Suppressor macrophage treated with lipopolysaccharide for 1 hour (primary cell): ENCODE measurements at regions not wholly inside any gene's neighbourhood (a gene's known extent, or its start where the extent isn't known, plus 50 kb on each side); places are given as distances from the start of the nearest gene placed in this dataset.

Experiments used
- DNase-seq, 3 donors: peaks; one replicate each; pipeline ENCODE4 v3.0.0-alpha.2; 2020 to 2022

DNA sequence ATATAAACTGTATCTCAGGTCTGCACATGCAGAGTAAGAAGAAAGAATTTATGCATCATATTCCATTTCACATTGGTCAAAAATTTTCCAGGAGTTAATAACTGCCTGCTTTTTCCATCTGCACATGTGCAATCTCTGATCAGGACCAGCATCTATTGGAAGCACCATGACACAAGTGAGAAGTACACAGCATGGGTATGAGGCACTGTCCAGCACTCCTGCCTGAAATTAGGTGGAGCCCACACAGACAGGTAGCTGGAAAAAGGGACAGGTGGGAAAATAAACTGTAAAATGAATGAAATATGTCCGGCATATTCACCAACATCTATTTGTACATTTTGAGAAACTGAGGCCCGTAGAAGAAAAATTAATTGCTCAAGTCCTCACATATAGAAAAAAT is 609.2 kb upstream of the NXPH2 start:
- DNase-seq: no peak

DNA sequence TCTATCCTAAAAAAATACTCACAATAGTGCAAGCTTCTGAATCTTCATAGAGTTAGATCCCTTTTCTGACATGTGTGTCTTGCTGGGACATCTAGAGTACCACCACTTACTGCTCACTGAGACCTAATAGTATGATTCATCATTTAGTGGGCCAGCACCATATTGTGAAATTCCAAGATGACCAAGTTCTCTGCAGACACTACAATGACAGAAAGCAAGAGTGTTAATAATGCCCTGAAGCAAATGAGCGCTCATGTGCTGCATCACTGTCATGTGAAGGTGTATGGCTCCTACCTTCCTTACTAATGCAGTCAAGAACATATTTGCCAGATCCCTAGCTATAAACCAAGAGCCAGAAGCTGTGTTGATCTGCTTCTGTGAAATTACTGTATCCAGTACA is 606.2 kb upstream of the NXPH2 start:
- no peak for DNase-seq

- no peak for DNase-seq
Observed at GRCh38 chr2:139383532-139383931, 603.3 kb upstream of the NXPH2 start.

DNA sequence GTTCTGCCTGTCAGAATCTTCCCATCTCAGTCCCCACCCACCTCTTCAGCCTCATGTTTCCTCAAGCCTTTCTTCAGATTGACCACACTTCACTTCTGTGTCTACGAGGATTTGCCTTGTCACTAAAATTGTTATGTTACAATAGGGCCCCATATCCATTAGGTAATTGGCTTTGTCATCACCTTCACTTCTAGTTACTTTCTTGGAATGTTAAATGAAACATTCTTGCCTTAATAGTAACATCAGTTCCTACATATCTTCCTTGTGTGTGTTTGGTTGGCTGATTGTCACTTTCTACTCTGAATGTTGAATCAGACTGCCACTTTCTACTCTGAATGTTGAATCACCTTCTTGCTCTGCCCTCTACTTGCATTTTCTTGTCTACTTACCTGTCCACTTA is 599.9 kb upstream of the NXPH2 start:
- no peak for DNase-seq

DNA sequence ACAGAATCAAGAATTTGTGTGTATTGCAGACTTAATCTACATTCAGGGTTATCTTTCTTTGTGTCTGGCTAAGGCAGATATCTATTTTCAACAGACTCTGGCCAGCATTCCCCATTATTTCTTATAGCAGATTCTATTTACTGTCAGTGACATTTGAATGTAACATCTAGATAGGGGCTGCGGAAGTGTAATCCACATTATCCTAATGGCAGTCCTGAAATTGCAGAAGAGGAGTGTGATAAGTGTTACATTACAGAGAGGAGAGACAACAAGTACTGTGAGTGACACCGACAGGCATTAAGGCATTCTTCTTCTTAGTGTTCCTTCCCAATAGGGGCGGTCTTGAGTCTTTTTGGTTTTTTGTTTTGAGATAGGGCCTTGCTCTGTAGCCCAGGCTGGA is 598.2 kb upstream of the NXPH2 start:
- no peak for DNase-seq

GRCh38 chr2:139374296-139374850 is 594.2 kb upstream of the NXPH2 start:
- DNase-seq: no peak

GRCh38 chr2:139369423-139370409 is 589.5 kb upstream of the NXPH2 start:
- no peak for DNase-seq

- no peak for DNase-seq
Observed at GRCh38 chr2:139367416-139367815, 587.2 kb upstream of the NXPH2 start.

DNA sequence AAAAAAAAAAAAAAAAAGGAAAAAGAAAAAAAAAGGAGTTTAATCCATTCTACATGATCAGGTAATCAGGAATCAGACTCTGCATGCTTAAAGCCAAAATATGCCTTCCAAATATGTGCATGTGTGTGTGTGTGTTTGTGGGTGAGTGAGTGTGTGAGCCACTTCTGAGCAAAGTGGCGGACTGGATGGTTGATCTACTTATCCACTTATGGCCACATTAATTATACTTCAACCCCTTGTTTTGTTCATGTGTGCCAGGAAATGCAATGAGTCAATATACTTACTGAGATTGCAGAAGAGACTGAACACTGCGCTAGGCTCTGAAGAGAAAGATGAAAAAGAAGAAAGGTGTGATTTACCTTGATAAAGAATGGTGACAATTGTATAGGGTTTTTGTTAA is 586.5 kb upstream of the NXPH2 start:
- DNase-seq: no peak

- no peak for DNase-seq
Observed at GRCh38 chr2:139365189-139365588, 585.0 kb upstream of the NXPH2 start.

- no peak for DNase-seq
Observed at GRCh38 chr2:139360654-139361053, 580.5 kb upstream of the NXPH2 start.

- DNase-seq: no peak
Observed at GRCh38 chr2:139359818-139360217, 579.6 kb upstream of the NXPH2 start.

- DNase-seq: no peak
Observed at GRCh38 chr2:139357972-139358371, 577.8 kb upstream of the NXPH2 start.

GRCh38 chr2:139354518-139354917 is 574.3 kb upstream of the NXPH2 start:
- no peak for DNase-seq

- DNase-seq: no peak
Observed at GRCh38 chr2:139353874-139354273, 573.7 kb upstream of the NXPH2 start.

GRCh38 chr2:139317259-139317658 is 537.1 kb upstream of the NXPH2 start:
- no peak for DNase-seq

GRCh38 chr2:139314059-139314458 is 533.9 kb upstream of the NXPH2 start:
- no peak for DNase-seq

DNA sequence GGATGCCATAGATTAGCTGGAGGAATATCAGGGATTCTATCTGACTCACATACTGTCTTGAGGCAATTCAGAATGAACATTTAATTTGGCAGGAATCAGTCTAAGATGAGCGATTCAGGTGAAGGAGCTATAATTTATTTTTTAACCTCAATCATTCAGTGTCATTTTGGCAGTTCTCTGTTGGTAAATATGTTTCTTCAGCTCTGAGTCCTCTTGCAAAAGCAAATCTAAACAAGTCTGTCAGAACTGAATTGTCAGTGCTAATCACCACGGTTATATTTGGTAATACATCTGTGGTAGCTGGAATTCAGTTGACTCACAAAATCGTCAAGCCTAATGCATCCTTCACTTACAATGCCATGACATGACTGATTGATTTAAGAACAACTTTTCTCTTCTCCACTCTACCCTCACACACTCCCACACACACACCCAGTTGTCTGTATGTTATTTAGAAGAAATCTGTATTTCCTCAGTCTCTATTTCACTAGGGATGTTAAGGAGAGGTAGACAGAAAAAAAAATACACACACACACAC is 516.6 kb upstream of the NXPH2 start:
- no peak for DNase-seq

DNA sequence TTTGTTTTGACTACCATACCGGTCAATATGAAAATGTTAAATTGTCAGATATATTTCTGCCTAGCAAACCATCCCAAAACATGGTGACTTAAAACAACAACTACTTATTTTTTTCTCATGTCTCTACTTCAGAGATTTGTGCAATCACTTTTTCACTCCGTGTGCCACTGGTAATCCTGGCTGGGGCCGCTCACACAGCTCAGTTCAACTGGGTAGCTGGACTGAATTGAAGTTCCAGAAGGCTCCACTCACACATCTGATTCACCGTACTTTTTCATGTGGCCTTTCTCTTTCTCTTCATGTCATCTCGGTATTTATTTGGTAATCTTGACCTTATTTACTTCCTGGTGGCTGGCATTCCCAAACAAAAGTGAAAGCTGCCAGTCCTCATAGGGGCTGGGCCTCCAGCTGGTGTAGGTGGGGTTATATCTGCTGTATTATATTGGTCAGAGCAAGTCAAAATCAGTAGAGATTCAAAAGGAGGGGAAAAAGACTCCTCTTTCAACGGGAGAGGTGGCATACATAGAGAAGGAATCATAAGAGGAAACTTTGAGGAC is 513.9 kb upstream of the NXPH2 start:
- DNase-seq: no peak

DNA sequence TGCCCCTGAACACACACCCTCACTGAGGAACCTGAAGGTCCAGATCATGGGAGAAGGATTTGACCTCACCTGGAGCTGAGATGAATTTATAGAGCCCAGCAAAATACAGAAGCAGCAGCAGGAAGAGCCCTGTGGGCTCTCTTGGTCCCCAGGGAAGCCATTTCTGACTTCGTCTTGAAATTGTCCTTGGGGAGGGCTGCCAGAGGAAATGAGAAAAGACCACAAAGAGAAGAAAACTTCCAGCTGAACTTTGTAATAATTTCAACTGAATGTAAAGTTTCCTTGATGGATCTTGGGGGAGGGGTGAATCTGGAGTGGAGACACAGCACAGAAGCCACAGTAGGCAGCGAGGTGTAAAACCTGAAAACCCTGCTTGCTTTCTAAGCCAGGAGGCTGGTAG is 500.9 kb upstream of the NXPH2 start:
- DNase-seq: no peak

GRCh38 chr2:139271879-139272278 is 491.7 kb upstream of the NXPH2 start:
- no peak for DNase-seq

GRCh38 chr2:139271149-139271548 is 491.0 kb upstream of the NXPH2 start:
- no peak for DNase-seq

DNA sequence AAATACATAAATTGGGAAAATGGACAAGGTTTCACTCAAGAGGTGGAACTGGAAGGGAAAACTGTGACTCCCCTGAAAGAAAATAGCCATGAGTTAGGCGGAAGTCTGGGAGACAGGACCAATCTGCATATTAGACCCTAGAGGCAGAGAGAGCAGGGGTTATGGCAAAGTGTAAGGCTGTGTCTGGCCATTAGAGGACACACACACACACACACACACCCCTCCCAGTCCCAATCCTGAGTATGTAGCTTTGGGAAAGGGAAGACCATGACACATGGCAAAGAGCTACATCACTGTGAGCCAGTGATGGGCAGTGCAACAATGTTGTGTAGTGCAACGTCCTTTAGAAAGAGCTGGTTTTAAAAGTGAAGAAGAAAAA is 479.9 kb upstream of the NXPH2 start:
- no peak for DNase-seq
